NT2/D1 (cell line): ENCODE measurements at regions not wholly inside any gene's neighbourhood (a gene's known extent, or its start where the extent isn't known, plus 50 kb on each side); places are given as distances from the start of the nearest gene placed in this dataset.

Experiments used
- SUZ12 ChIP-seq: IDR thresholded peaks from 2 replicates; pipeline ENCODE4 v1.6.1; 2011; ENCODE audit not compliant: insufficient read length, insufficient read depth; ENCODE audit errors: extremely low read depth
- YY1 ChIP-seq: IDR thresholded peaks from 2 replicates; pipeline ENCODE4 v1.6.1; 2011; ENCODE audit not compliant: insufficient read length, insufficient read depth
- ZNF274 ChIP-seq: IDR thresholded peaks from 2 replicates; pipeline ENCODE4 v1.6.1; 2011; ENCODE audit warnings: mild to moderate bottlenecking, low read depth, low read length

DNA sequence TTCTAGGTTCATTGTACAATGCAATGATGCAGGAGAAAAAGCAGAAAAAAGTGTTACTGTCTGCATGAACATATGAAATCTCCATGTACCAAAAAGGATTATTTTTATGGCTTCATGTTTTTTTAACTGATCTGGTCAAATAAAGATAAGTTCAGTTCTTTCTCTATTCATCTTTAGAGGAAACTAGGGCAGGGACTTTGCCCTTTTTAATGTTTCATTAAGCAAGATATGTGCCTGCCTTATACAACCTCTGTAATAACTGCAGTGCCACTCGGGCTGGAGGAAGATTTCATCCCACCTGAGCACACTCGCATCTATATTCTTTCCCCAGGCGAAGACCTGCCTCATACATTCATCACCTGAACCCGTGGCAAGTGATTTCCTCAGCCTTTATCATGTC, 157.9 kb upstream of the DDX18 start:
- TF ChIP-seq YY1 (no peak), SUZ12 (no peak), ZNF274 (no peak)
